Spinal cord (tissue), 9 donors: ENCODE measurements at regions not wholly inside any gene's neighbourhood (a gene's known extent, or its start where the extent isn't known, plus 50 kb on each side); places are given as distances from the start of the nearest gene placed in this dataset.

ENCODE experiments used
- DNase-seq, 6 donors: peaks; one replicate each; pipeline versions ENCODE4 v3.0.0 to v3.0.0-alpha.2; 2013 to 2015; ENCODE audit warnings: low spot score in 6 of 6, low read depth in 4 of 6
- H3K27ac ChIP-seq: one replicate; pipeline ENCODE4 v1.5.1; 2013; ENCODE audit warnings: low read depth, low read length, control low read depth
- H3K27me3 ChIP-seq: one replicate; pipeline ENCODE4 v1.6.1; 2013; ENCODE audit warnings: low read length; ENCODE audit not compliant: control insufficient read depth, insufficient read depth
- H3K36me3 ChIP-seq: one replicate; pipeline ENCODE4 v1.6.1; 2013; ENCODE audit warnings: low read length; ENCODE audit not compliant: control insufficient read depth, insufficient read depth
- H3K4me1 ChIP-seq: one replicate; pipeline ENCODE4 v1.6.1; 2013; ENCODE audit warnings: low read length; ENCODE audit not compliant: control insufficient read depth, insufficient read depth
- H3K4me3 ChIP-seq: one replicate; pipeline ENCODE4 v1.5.1; 2013; ENCODE audit warnings: low read depth, low read length, control low read depth
- H3K9me3 ChIP-seq: one replicate; pipeline ENCODE4 v1.6.1; 2013; ENCODE audit warnings: low read length; ENCODE audit not compliant: control insufficient read depth, insufficient read depth
- WGBS: methylation state at CpG from one replicate; pipeline ENCODE4 v1.1.5; 2013; ENCODE audit warnings: missing lambda C conversion rate; ENCODE audit not compliant: insufficient coverage; 5-methylcytosine and 5-hydroxymethylcytosine counted together
- donor health status: healthy.

DNA sequence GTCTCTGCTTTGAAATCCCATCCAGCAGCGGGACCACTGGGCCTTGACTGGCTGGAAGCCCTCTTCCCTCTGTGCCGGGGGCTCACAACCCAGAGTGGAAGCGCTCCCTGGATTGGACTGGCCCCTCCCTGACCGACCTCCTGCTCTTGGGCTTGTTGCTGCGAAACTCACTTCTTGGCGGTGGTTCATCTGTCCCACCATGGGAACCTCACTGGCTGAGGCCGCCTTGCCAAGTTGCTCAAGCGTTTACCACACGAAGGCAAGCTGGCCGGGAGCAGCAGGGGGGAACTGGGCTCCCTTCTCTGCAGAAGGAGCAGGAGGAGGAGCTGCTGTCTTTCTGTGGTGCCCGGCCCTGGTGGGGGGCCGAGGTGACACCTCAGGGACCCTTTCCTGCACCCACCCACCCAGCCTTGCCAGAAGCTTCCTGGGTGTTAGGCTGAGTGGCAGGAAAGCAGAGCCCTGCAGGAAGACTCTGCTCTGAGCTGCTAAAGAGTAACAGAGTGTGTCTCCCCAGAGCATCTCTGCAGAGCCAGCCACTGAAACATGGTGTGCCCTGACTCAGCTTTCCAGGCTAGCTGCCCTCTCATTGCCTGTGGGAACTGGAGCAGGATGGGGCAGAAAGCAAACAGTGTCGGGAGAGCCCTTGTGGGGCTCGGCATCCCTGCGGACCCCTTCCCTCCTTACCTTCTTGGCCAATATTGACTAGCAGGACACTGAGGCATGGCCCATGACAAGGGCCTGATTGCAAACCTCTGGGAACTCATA lies 88.5 kb upstream of the ALX4 start:
- WGBS = 37% methylated on average over 11 of the region's 15 CpGs
- peak in 1 of 6 donors; percentile 44 for DNase-seq
- peaks cover 15% of the 10 kb centered on the region for H3K4me1 ChIP-seq
- no peaks in the 10 kb centered on the region for H3K27me3 ChIP-seq
- H3K36me3 ChIP-seq = no peaks in the 10 kb centered on the region
- H3K4me3 ChIP-seq = no peak overlapping the region
- H3K27ac ChIP-seq = no peak overlapping the region
- no peaks in the 10 kb centered on the region for H3K9me3 ChIP-seq

DNA sequence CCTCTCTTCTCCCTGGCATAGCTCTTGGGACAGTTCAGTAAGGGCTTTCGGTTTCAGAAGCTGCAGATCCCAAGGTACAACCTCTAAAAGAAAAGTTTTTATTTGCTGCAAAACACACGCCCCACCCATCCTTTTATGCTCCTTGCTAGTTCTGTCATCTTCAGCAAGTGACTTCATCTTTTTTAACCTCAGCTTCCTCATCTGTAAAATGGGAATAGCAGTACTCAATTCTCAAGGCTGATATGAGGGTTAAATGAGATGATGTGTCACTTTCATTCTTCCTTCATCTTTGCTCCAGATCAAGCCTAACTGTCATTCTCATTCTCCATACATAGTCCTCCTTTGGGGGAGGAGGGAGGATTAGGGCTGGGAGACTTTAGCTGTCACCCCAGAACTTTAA lies 90.0 kb upstream of the ALX4 start:
- no peak overlapping the region for H3K4me3 ChIP-seq
- DNase-seq = no peak
- H3K4me1 ChIP-seq = peaks cover 15% of the 10 kb centered on the region
- H3K27ac ChIP-seq = no peak overlapping the region
- H3K27me3 ChIP-seq = no peaks in the 10 kb centered on the region
- H3K9me3 ChIP-seq = no peaks in the 10 kb centered on the region
- 0% methylated on average over 1 of the region's 2 CpGs for WGBS
- no peaks in the 10 kb centered on the region for H3K36me3 ChIP-seq

DNA sequence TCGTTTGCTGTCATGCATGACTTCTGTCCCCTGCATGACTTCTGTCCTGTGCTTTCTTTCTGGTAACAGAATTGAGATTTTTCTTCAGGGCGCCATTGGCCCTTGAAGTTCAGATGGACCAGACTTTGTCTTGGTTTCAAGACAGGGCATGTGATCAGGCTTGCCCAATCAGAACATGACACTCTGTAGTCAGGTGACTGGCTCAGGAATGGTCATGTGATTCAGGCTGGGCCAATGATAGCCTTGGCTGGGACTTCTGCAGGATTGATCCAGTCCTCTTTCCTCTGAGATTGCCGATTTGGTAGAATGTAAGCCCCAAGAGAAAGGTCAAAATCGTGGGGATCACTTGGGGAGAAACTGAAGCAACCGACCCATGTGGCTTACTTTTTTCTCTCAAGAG lies 90.5 kb upstream of the ALX4 start:
- 93% methylated on average over 2 of the region's 5 CpGs for WGBS
- H3K27ac ChIP-seq = no peak overlapping the region
- H3K4me3 ChIP-seq = no peak overlapping the region
- peaks cover 15% of the 10 kb centered on the region for H3K4me1 ChIP-seq
- no peak for DNase-seq
- no peaks in the 10 kb centered on the region for H3K9me3 ChIP-seq
- no peaks in the 10 kb centered on the region for H3K36me3 ChIP-seq
- no peaks in the 10 kb centered on the region for H3K27me3 ChIP-seq

DNA sequence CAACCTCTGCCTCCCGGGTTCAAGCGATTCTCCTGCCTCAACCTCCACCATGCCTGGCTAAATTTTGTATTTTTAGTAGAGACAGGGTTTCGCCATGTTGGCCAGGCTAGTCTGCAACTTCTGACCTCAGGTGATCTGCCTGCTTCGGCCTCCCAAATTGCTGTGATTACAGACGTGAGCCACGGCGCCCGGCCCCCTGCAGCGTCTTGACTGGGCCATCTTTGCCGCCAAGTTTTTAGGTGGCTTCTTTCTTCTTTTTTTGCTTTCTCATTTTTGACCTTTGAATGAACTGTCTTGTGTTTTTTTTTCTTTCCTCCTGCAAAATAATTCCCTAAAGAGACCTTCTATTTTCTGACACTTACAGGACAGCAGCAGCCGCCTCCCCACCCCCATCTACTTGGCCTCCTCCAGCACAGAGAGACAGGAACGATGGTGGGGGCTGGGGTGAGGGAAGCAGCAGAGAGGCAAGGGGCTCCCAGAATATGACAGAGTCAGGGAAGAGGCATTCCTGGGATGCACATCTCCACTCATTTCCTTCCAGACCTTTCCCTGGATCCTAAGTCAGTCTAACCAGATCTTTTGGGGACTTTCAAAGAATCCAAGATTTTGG lies 92.6 kb upstream of the ALX4 start:
- Histone ChIP-seq H3K4me1 (peaks cover 19% of the 10 kb centered on the region), H3K9me3 (no peaks in the 10 kb centered on the region), H3K36me3 (no peaks in the 10 kb centered on the region), H3K27ac (no peak overlapping the region), H3K4me3 (no peak overlapping the region), H3K27me3 (no peaks in the 10 kb centered on the region)
- WGBS = 84% methylated on average over 9 of the region's 12 CpGs
- no peak for DNase-seq

DNA sequence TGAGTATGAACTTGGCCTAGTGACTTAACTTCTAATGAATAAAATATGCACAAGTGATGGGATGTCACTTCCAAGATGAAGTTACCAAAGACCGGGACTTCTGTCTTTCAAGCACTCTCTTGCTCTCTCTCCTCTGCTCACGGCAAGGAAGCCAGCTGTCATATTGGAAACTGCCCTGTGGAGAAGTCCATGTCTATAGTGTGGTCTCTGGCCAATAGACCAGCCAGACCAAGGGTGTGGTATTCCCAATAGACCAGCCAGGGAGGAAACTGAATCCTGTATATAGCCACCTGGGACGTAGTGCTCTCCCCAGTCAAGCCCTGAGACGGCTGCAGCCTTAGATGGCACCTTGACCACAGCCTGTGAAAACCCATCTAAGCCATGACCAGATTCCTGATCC lies 93.2 kb upstream of the ALX4 start:
- no peaks in the 10 kb centered on the region for H3K9me3 ChIP-seq
- no peak overlapping the region for H3K4me3 ChIP-seq
- no peak overlapping the region for H3K27ac ChIP-seq
- no peaks in the 10 kb centered on the region for H3K27me3 ChIP-seq
- 74% methylated on average over 3 of the region's 4 CpGs for WGBS
- H3K36me3 ChIP-seq = no peaks in the 10 kb centered on the region
- peaks cover 13% of the 10 kb centered on the region for H3K4me1 ChIP-seq
- DNase-seq = no peak

DNA sequence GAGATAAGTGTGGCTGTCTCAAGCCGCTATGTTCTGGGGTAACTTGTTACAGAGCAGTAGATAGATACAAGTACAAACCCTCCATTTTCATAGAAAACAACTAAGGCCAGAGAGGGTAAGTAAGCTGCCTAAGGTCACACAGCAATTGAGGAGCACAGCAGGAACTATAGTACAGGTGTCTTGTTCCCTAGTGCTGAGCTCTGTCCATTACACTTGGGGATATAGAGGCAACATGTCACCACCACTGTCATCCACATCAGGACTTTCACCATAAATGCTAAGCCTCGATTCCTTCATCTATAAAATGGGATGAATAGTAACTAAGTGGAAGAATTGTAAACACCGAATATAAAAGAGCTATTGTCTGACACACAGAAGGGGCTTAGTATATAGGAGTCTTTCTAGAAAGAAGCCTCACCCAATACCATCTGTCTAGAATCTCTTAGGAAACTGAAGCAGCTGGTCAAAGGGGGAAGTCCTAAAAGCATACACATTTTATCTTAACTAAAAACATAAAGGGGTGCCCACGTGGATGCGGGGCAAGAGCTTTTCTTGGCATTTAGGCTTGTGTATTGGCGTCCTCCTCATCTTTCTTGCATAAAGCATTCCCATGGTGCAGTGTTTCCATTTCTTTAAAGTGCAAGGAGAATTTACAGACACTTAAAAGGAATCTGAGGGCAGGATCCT lies 93.8 kb upstream of the ALX4 start:
- Histone ChIP-seq H3K27me3 (peaks cover 2% of the 10 kb centered on the region), H3K4me3 (no peak overlapping the region), H3K36me3 (no peaks in the 10 kb centered on the region), H3K4me1 (peaks cover 7% of the 10 kb centered on the region), H3K9me3 (no peaks in the 10 kb centered on the region), H3K27ac (no peak overlapping the region)
- no peak for DNase-seq
- no CpG with 5 or more reads among the region's 6 CpGs for WGBS

DNA sequence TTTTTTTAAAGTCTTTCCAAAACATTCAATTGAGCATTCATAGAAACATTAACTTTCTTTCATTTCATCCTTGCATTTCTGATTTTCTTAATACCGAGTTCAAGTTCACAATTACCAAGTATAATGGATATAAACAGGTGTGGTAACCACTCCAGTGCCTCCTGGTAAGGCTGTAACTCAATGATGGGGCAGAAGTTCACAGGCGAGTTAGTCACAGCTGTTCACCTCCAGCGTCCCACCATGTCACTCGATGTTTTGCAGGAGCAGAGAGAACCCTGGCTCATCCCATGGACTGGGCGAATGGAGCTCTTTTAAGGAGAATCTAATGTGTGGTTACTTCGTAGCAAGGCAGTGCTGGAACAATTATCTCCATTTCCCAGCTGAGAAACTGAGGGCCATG lies 94.4 kb upstream of the ALX4 start:
- no peaks in the 10 kb centered on the region for H3K9me3 ChIP-seq
- 49% methylated on average over 3 of the region's 6 CpGs for WGBS
- H3K36me3 ChIP-seq = no peaks in the 10 kb centered on the region
- no peak for DNase-seq
- no peak overlapping the region for H3K27ac ChIP-seq
- H3K4me3 ChIP-seq = no peak overlapping the region
- peaks cover 3% of the 10 kb centered on the region for H3K27me3 ChIP-seq
- H3K4me1 ChIP-seq = peaks cover 4% of the 10 kb centered on the region

DNA sequence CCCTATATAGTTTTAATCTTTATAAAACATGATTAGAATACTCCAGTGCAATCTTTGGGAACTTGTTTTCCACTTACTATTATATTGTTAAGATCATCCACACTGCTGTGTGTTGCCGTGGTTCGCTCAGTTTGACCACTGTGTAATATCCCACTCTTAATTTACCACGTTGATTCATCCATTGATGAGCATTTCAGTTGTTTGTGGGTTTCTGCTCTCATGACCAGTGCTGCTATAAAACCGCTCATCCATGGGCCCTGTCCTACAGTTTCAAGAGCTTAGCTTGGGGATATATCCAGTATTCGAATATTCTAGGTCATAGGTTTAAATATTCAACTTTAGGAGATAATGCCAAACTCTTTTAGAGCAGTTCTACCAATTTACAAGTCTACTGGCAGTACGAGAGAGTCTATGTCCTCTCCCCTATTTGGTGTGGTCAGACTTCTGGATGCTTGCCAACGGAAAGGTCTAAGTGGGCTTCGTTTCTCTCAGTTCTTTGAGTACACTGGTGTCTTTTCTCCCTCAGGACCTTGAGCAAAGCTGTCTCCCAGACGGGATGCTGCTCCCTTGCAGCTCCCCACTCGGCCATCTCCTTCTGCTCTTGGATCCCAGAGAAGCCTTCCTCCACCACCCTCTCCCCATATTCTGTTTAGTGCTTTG lies 94.9 kb upstream of the ALX4 start:
- H3K9me3 ChIP-seq = no peaks in the 10 kb centered on the region
- H3K27me3 ChIP-seq = peaks cover 3% of the 10 kb centered on the region
- H3K36me3 ChIP-seq = no peaks in the 10 kb centered on the region
- WGBS = 71% methylated on average over 5 of the region's 10 CpGs
- H3K4me3 ChIP-seq = no peak overlapping the region
- peaks cover 4% of the 10 kb centered on the region for H3K4me1 ChIP-seq
- H3K27ac ChIP-seq = no peak overlapping the region
- DNase-seq = peak in 1 of 6 donors; percentile 45

DNA sequence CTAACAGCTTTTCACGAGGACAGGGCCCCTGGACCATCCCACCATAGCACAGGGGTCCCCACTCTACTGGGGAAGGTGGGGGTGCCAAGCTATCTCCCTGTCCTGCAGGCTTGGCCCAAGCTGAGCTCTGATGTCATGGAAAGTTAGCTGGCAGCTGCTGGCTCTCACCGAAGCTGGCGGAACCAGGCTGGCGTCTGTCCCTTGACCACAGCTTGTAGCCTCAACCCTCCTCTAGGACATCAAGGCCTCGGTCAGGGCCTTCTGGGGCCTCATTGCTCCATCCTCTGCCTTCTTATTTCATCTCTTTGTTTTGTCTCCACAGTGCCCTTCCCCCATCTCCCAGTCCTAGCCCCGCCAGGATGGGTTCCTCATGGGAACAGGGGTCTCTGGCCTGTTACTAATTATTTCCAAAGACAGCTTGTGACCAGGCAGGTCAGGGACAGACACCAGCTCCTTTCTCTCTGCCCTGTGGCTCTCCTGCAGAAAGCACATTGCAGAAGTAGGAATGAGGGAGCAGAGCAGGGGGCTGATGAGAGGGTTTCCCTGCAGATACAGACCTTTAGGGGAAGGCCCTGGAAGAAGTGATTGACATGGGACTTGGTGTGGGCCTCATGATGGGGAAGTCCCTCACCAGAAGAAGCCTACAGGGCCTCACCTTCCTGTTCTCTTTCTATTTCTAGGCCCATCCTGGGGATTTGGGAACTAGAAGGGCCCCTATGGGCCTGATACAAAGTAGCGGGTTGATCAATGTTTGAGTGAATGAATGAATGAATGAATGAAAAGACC lies 97.5 kb upstream of the ALX4 start:
- Histone ChIP-seq H3K9me3 (no peaks in the 10 kb centered on the region), H3K27ac (no peak overlapping the region), H3K4me1 (peaks cover 4% of the 10 kb centered on the region), H3K27me3 (peaks cover 6% of the 10 kb centered on the region), H3K4me3 (no peak overlapping the region), H3K36me3 (no peaks in the 10 kb centered on the region)
- no peak for DNase-seq
- WGBS = 75% methylated on average over 7 of the region's 7 CpGs
